Upper lobe of left lung (tissue), 6 donors: ENCODE measurements at regions not wholly inside any gene's neighbourhood (a gene's known extent, or its start where the extent isn't known, plus 50 kb on each side); places are given as distances from the start of the nearest gene placed in this dataset.

Experiments
- ATAC-seq, 2 donors: fragments of 200-7000 bp; cut with Tn5 transposase; one replicate each; pipeline ENCODE4 v1.9.1; 2022; ENCODE audit warnings: mild to moderate bottlenecking in 2 of 2, moderate library complexity in 2 of 2; ENCODE audit not compliant: low FRiP score in 2 of 2
- DNase-seq, 2 donors: peaks; one replicate each; pipeline ENCODE4 v3.0.0-alpha.2; 2019 to 2020
- H3K27ac ChIP-seq, 4 donors: fragments of 200-600 bp; sonication (generic); one replicate each; pipeline ENCODE4 v1.5.1; 2016 to 2019
- H3K27me3 ChIP-seq, 4 donors: fragments of 200-600 bp; sonication (generic); one replicate each; pipeline ENCODE4 v1.5.1; 2017 to 2019
- H3K36me3 ChIP-seq, 4 donors: fragments of 200-600 bp; sonication (generic); one replicate each; pipeline ENCODE4 v1.5.1; 2016 to 2019
- H3K4me1 ChIP-seq, 4 donors: fragments of 200-600 bp; sonication (generic); one replicate each; pipeline ENCODE4 v1.5.1; 2018 to 2019
- H3K4me3 ChIP-seq, 4 donors: fragments of 200-600 bp; sonication (generic); one replicate each; pipeline ENCODE4 v1.5.1; 2017 to 2019; ENCODE audit warnings: mild to moderate bottlenecking in 2 of 4, moderate library complexity in 1 of 4
- H3K9me3 ChIP-seq, 4 donors: fragments of 200-600 bp; sonication (generic); one replicate each; pipeline ENCODE4 v1.5.1; 2018 to 2019
- EP300 ChIP-seq, 4 donors: sonication (generic); formaldehyde crosslinking; IDR thresholded peaks; one replicate each; pipeline ENCODE4 v1.5.1; 2017; ENCODE audit warnings: antibody characterized with exemption in 4 of 4, control low read depth in 2 of 4
- POLR2A ChIP-seq, 4 donors: fragments of 450-650 bp; IDR thresholded peaks; one replicate each; pipeline ENCODE4 v1.5.1; 2016 to 2017; ENCODE audit warnings: antibody characterized with exemption in 4 of 4, mild to moderate bottlenecking in 2 of 4
- POLR2AphosphoS5 ChIP-seq, 2 donors: sonication (generic); formaldehyde crosslinking; IDR thresholded peaks; one replicate each; pipeline ENCODE4 v1.5.1; 2017; ENCODE audit warnings: antibody characterized with exemption in 2 of 2
- WGBS, 2 donors: methylation state at CpG; one replicate each; pipeline ENCODE4 v1.1.5; 2017 to 2018; 5-methylcytosine and 5-hydroxymethylcytosine counted together
- TF ChIP-seq, protein P1 (sequence below), 6 experiments: fragments of 450-650 bp in 4 of 6; fragments of 200-600 bp in 2 of 6; sonication (generic) in 2 of 6; IDR thresholded peaks; one replicate each; pipeline ENCODE4 v1.5.1; 2016 to 2019; ENCODE audit warnings: antibody characterized with exemption in 6 of 6
- donor health status: DM: no; HTN: no; CAD: no; lungs with moderate emphysema.
- donor health status: DM: no; HTN: yes; CAD: no; lungs with severe emphysema.

DNA sequence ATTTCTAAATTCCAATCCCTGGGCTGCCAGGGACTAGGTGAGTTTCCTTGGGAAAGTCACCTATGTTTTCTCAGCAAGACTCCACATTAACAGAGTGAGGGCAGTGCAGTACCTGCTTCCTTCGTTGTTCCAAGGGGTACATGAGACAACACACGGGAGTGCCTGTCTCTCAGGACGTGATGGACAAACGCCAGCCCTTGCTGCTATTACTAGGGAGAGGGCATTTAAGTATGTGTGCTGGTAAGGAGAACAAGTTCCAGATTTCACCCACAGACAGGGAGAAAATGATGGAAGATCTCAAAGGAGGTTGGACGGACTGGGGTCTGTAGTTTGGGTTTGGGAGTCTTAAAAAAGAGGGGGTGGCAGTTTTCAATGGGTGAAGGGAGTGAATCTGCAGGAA is 195.7 kb downstream of the HERPUD2 start:
- TF ChIP-seq, protein P1, sequence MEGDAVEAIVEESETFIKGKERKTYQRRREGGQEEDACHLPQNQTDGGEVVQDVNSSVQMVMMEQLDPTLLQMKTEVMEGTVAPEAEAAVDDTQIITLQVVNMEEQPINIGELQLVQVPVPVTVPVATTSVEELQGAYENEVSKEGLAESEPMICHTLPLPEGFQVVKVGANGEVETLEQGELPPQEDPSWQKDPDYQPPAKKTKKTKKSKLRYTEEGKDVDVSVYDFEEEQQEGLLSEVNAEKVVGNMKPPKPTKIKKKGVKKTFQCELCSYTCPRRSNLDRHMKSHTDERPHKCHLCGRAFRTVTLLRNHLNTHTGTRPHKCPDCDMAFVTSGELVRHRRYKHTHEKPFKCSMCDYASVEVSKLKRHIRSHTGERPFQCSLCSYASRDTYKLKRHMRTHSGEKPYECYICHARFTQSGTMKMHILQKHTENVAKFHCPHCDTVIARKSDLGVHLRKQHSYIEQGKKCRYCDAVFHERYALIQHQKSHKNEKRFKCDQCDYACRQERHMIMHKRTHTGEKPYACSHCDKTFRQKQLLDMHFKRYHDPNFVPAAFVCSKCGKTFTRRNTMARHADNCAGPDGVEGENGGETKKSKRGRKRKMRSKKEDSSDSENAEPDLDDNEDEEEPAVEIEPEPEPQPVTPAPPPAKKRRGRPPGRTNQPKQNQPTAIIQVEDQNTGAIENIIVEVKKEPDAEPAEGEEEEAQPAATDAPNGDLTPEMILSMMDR (IDR thresholded peaks at IDR 0.05) = no peak
- TF ChIP-seq POLR2A (IDR thresholded peaks at IDR 0.05) (no peak), EP300 (IDR thresholded peaks at IDR 0.05) (no peak), POLR2AphosphoS5 (IDR thresholded peaks at IDR 0.05) (no peak)
- Histone ChIP-seq H3K4me3 (no peak overlapping the region), H3K4me1 (no peaks in the 10 kb centered on the region), H3K9me3 (no peaks in the 10 kb centered on the region), H3K27ac (no peak overlapping the region), H3K27me3 (no peaks in the 10 kb centered on the region), H3K36me3 (no peaks in the 10 kb centered on the region)
- DNase-seq (no peak), ATAC-seq (no peak)
- 73 to 76% methylated on average over 5 of the region's 5 CpGs for WGBS, 2 donors

DNA sequence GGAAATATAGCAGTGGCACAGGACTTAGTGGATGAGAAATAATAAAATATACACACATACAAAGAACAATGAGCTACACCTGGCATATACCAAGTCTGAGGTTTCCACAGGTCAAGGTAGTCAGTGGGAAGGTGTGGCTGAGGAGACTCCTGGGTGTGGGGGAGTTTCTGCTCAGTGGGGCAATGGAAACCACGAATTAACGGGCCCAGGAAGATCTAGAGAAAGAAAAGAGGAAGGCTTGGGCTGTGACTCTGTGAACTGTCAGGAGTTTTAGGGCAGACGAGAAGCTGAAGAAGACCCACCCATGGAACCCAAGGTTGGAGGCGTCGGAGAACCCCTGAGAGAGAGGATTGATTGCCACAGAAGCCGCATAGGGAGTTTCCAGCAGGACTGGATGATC is 196.5 kb downstream of the HERPUD2 start:
- H3K4me3 ChIP-seq = no peak overlapping the region
- WGBS, 2 donors = 78 to 79% methylated on average over 6 of the region's 6 CpGs
- no peaks in the 10 kb centered on the region for H3K27me3 ChIP-seq
- DNase-seq (no peak), ATAC-seq (no peak)
- no peaks in the 10 kb centered on the region for H3K4me1 ChIP-seq
- H3K36me3 ChIP-seq = no peaks in the 10 kb centered on the region
- H3K27ac ChIP-seq = no peak overlapping the region
- no peaks in the 10 kb centered on the region for H3K9me3 ChIP-seq
- TF ChIP-seq EP300 (IDR thresholded peaks at IDR 0.05) = no peak
- no peak for TF ChIP-seq POLR2AphosphoS5 (IDR thresholded peaks at IDR 0.05)
- TF ChIP-seq POLR2A (IDR thresholded peaks at IDR 0.05) = no peak
- TF ChIP-seq, protein P1 (IDR thresholded peaks at IDR 0.05) = no peak

DNA sequence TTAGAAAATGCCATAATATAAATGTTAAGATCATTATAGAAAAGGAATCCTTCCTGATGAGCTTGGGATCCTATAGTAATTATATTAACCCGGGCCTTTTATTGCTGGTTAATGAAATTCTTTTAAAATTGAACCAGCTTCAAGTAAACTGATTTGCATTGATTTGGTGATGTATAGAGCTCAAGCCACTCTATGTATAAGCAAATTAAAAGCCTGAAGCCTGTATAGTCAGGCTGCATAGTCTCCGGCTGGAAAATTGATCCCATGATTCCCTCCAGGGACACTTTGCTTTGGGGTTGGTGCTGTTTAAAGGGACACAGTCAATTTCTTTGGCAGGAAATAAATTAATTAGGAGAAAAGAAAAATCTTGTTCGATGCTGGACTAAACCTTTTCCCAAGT is 199.1 kb downstream of the HERPUD2 start:
- Histone ChIP-seq H3K36me3 (no peaks in the 10 kb centered on the region), H3K4me1 (no peaks in the 10 kb centered on the region), H3K27ac (no peak overlapping the region), H3K4me3 (no peak overlapping the region), H3K9me3 (no peaks in the 10 kb centered on the region), H3K27me3 (no peaks in the 10 kb centered on the region)
- ATAC-seq (no peak), DNase-seq (no peak)
- WGBS, 2 donors = 86 to 91% methylated on average over 3 of the region's 3 CpGs
- no peak for TF ChIP-seq POLR2AphosphoS5 (IDR thresholded peaks at IDR 0.05)
- no peak for TF ChIP-seq EP300 (IDR thresholded peaks at IDR 0.05)
- TF ChIP-seq, protein P1 (IDR thresholded peaks at IDR 0.05) = no peak
- no peak for TF ChIP-seq POLR2A (IDR thresholded peaks at IDR 0.05)

DNA sequence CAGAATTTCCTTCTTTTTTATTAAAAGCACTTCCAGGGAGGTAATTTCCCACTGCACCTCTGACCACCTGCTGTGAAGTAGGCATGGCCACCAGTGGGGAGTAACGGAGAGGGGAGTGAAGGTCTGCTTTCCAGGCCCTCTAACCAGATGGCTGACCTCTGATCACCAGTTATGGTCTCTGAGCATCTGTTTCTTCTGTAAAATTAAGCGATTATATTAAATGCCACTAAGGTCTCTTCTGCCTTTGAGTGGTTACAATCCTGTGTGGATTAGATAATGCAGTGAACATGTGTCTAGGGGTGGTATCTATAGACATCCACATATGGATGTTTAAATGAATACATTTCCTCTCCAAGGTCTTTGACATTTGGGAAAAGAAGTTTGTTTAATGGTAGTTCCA is 199.6 kb downstream of the HERPUD2 start:
- Histone ChIP-seq H3K4me3 (no peak overlapping the region), H3K27me3 (no peaks in the 10 kb centered on the region), H3K4me1 (no peaks in the 10 kb centered on the region), H3K36me3 (no peaks in the 10 kb centered on the region), H3K9me3 (no peaks in the 10 kb centered on the region), H3K27ac (no peak overlapping the region)
- DNase-seq (no peak), ATAC-seq (no peak)
- WGBS, 2 donors = 83 to 84% methylated on average over 2 of the region's 2 CpGs
- TF ChIP-seq POLR2AphosphoS5 (IDR thresholded peaks at IDR 0.05) (no peak), EP300 (IDR thresholded peaks at IDR 0.05) (no peak), POLR2A (IDR thresholded peaks at IDR 0.05) (no peak)
- TF ChIP-seq, protein P1 (IDR thresholded peaks at IDR 0.05) = no peak

GRCh38 chr7:35494407-35494806 is 200.5 kb downstream of the HERPUD2 start:
- H3K36me3 ChIP-seq = no peaks in the 10 kb centered on the region
- no peaks in the 10 kb centered on the region for H3K9me3 ChIP-seq
- H3K4me3 ChIP-seq = no peak overlapping the region
- no peaks in the 10 kb centered on the region for H3K4me1 ChIP-seq
- ATAC-seq (no peak), DNase-seq (no peak)
- 64 to 83% methylated on average over 3 of the region's 3 CpGs for WGBS, 2 donors
- no peak overlapping the region for H3K27ac ChIP-seq
- TF ChIP-seq, protein P1 (IDR thresholded peaks at IDR 0.05) = no peak
- TF ChIP-seq POLR2A (IDR thresholded peaks at IDR 0.05) (no peak), EP300 (IDR thresholded peaks at IDR 0.05) (no peak)
- no peaks in the 10 kb centered on the region for H3K27me3 ChIP-seq
